ENCODE measurements at regions not wholly inside any gene's neighbourhood (a gene's known extent, or its start where the extent isn't known, plus 50 kb on each side); places are given as distances from the start of the nearest gene placed in this dataset.

DNA sequence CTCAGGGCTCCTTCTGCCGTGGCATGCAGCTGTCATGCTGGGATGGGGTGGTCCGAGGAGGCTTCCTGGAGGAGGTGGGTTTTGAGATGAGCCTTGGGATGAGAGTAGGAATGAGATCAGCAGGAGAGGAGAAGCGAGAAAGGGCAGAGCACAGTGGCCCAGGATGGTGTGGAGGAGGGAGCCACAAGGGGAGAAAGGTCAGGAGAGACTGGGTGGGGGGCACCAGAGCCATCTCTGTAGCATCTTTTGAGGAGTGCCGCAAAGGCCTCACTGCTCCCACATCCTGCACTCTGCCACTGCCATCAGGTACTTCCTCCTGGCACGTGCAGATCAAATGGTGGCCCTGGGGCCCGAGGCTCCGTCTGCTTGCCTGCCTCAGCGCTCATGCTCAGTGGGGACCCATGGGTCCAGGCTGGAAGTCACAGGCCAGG lies 150.2 kb downstream of the MACROH2A1 start:
- TF ChIP-seq POLR2A (IDR thresholded peaks at IDR 0.05; ENCODE audit: low read depth, low read length) (no peak), ASH2L (IDR thresholded peaks at IDR 0.05; ENCODE audit: borderline replicate concordance, low read depth) (no peak), RFX5 (IDR thresholded peaks at IDR 0.05; ENCODE audit: low read depth, low read length) (no peak)
